ENCODE measurements at regions not wholly inside any gene's neighbourhood (a gene's known extent, or its start where the extent isn't known, plus 50 kb on each side); places are given as distances from the start of the nearest gene placed in this dataset.

- no peak for TF ChIP-seq CTCF (IDR thresholded peaks at IDR 0.05; ENCODE audit: insufficient read depth, low read depth, low read length)
- no peak for TF ChIP-seq EZH2 (IDR thresholded peaks at IDR 0.05; ENCODE audit: insufficient read depth, low read length)
Measured at GRCh38 chr2:198321522-198322088, 517.2 kb downstream of the PLCL1 start.
